GM23338 (cell line): ENCODE measurements at regions not wholly inside any gene's neighbourhood (a gene's known extent, or its start where the extent isn't known, plus 50 kb on each side); places are given as distances from the start of the nearest gene placed in this dataset.

Experiments used
- ATAC-seq: fragments of 200-7000 bp; cut with Tn5 transposase; 3 replicates; pipeline ENCODE4 v1.9.1; 2020
- DNase-seq: peaks from one replicate; pipeline ENCODE4 v3.0.0-alpha.2; 2015; ENCODE audit warnings: low spot score
- H2AFZ ChIP-seq: fragments of 200-600 bp; sonication (generic); 2 replicates; pipeline ENCODE4 v1.8.0; 2016; ENCODE audit warnings: antibody characterized with exemption, mild to moderate bottlenecking, moderate library complexity
- H3F3A ChIP-seq: fragments of 200-600 bp; sonication (generic); replicated peaks from 2 replicates; pipeline ENCODE4 v1.8.0; 2017; ENCODE audit warnings: antibody characterized with exemption, mixed run types, low read depth
- H3K27ac ChIP-seq: fragments of 200-600 bp; sonication (generic); 2 replicates; pipeline ENCODE4 v1.6.1; 2016; ENCODE audit warnings: low read depth
- H3K27me3 ChIP-seq: fragments of 200-600 bp; sonication (generic); 2 replicates; pipeline ENCODE4 v1.8.0; 2016; ENCODE audit warnings: mild to moderate bottlenecking, mixed run types, moderate library complexity; ENCODE audit not compliant: insufficient read depth
- H3K36me3 ChIP-seq: fragments of 200-600 bp; sonication (generic); 2 replicates; pipeline ENCODE4 v1.8.0; 2016; ENCODE audit warnings: mild to moderate bottlenecking; ENCODE audit not compliant: insufficient read depth
- H3K4me1 ChIP-seq: fragments of 200-600 bp; sonication (generic); 2 replicates; pipeline ENCODE4 v1.8.0; 2016; ENCODE audit warnings: mild to moderate bottlenecking, moderate library complexity; ENCODE audit not compliant: insufficient read depth
- H3K4me2 ChIP-seq: fragments of 200-600 bp; sonication (generic); 2 replicates; pipeline ENCODE4 v1.7.1; 2017; ENCODE audit warnings: mixed run types
- H3K4me3 ChIP-seq: fragments of 200-600 bp; sonication (generic); 2 replicates; pipeline ENCODE4 v1.6.1; 2016; ENCODE audit warnings: mixed run types
- H3K79me2 ChIP-seq: fragments of 200-600 bp; sonication (generic); replicated peaks from 2 replicates; pipeline ENCODE4 v1.8.0; 2017; ENCODE audit warnings: mild to moderate bottlenecking; ENCODE audit not compliant: insufficient read depth
- H3K9me2 ChIP-seq: fragments of 200-600 bp; sonication (generic); 2 replicates; pipeline ENCODE4 v1.8.0; 2017; ENCODE audit not compliant: insufficient read depth
- H4K20me1 ChIP-seq: fragments of 200-600 bp; sonication (generic); replicated peaks from 2 replicates; pipeline ENCODE4 v1.8.0; 2017; ENCODE audit warnings: mild to moderate bottlenecking; ENCODE audit not compliant: insufficient read depth
- H3K27ac Mint-ChIP-seq: 2 replicates; pipeline ENCODE4 v1.8.0; 2020; ENCODE audit warnings: inconsistent platforms, mild to moderate bottlenecking, moderate library complexity, mixed read lengths
- H3K27me3 Mint-ChIP-seq: 3 replicates; pipeline ENCODE4 v1.8.0; 2022; ENCODE audit warnings: low read depth, mild to moderate bottlenecking, moderate library complexity, mixed read lengths, inconsistent platforms; ENCODE audit not compliant: insufficient read depth, poor library complexity
- H3K36me3 Mint-ChIP-seq: 3 replicates; pipeline ENCODE4 v1.8.0; 2021; ENCODE audit warnings: low read depth, mild to moderate bottlenecking, inconsistent platforms, moderate library complexity, mixed read lengths
- H3K4me1 Mint-ChIP-seq: 3 replicates; pipeline ENCODE4 v1.8.0; 2020; ENCODE audit warnings: mild to moderate bottlenecking, inconsistent platforms, mixed read lengths
- H3K4me3 Mint-ChIP-seq: 3 replicates; pipeline ENCODE4 v1.8.0; 2021; ENCODE audit warnings: moderate library complexity, mild to moderate bottlenecking, inconsistent platforms, mixed read lengths
- H3K9me3 Mint-ChIP-seq: 3 replicates; pipeline ENCODE4 v1.8.0; 2020; ENCODE audit warnings: moderate library complexity, mild to moderate bottlenecking, inconsistent platforms, mixed read lengths
- CTCF ChIP-seq, 2 experiments: fragments of 200-600 bp in 1 of 2; sonication (generic) in 1 of 2; conservative IDR thresholded peaks; 2 replicates each; pipeline versions ENCODE4 v1.5.1 to v1.6.1; 2016 to 2017; ENCODE audit warnings: antibody characterized with exemption in 2 of 2, low read depth in 2 of 2, mild to moderate bottlenecking in 2 of 2, moderate library complexity in 1 of 2
- ETS1 ChIP-seq: IDR thresholded peaks from 2 replicates; pipeline ENCODE4 v1.6.1; 2016; ENCODE audit warnings: antibody characterized with exemption
- EZH2 ChIP-seq: fragments of 200-600 bp; sonication (generic); IDR thresholded peaks from one replicate; pipeline ENCODE4 v1.8.0; 2017; ENCODE audit warnings: antibody characterized with exemption, mild to moderate bottlenecking, low read depth; ENCODE audit not compliant: unreplicated experiment
- EZH2phosphoT487 ChIP-seq: fragments of 200-600 bp; sonication (generic); IDR thresholded peaks from one replicate; pipeline ENCODE4 v1.8.1; 2018; ENCODE audit warnings: antibody characterized with exemption; ENCODE audit not compliant: unreplicated experiment
- JUNB ChIP-seq: IDR thresholded peaks from one replicate; pipeline ENCODE4 v1.6.1; 2016; ENCODE audit warnings: antibody characterized with exemption; ENCODE audit not compliant: unreplicated experiment
- NANOG ChIP-seq: IDR thresholded peaks from 2 replicates; pipeline ENCODE4 v1.6.1; 2016; ENCODE audit warnings: antibody characterized with exemption, borderline replicate concordance
- POLR2AphosphoS5 ChIP-seq: IDR thresholded peaks from 2 replicates; pipeline ENCODE4 v1.6.1; 2016; ENCODE audit warnings: antibody characterized with exemption, low read depth
- REST ChIP-seq: IDR thresholded peaks from one replicate; pipeline ENCODE4 v1.6.1; 2018; ENCODE audit warnings: antibody characterized with exemption; ENCODE audit not compliant: unreplicated experiment
- STAT1 ChIP-seq: IDR thresholded peaks from one replicate; pipeline ENCODE4 v1.6.1; 2016; ENCODE audit warnings: antibody characterized with exemption; ENCODE audit not compliant: unreplicated experiment
- ZNF114 ChIP-seq: fragments of 250-450 bp; sonication (Bioruptor Pico); IDR thresholded peaks from 2 replicates; pipeline ENCODE4 v1.5.0; 2020; ENCODE audit warnings: mild to moderate bottlenecking, moderate library complexity
- ZNF331 ChIP-seq: fragments of 250-450 bp; sonication (Bioruptor Pico); IDR thresholded peaks from 2 replicates; pipeline ENCODE4 v1.5.0; 2020; ENCODE audit warnings: low read depth, mild to moderate bottlenecking, moderate library complexity
- ZNF462 ChIP-seq: fragments of 250-450 bp; sonication (Bioruptor Pico); IDR thresholded peaks from 2 replicates; pipeline ENCODE4 v1.5.0; 2020; ENCODE audit warnings: mild to moderate bottlenecking, moderate library complexity

- no peaks in the 10 kb centered on the region for H3K79me2 ChIP-seq
- H4K20me1 ChIP-seq, result no peaks in the 10 kb centered on the region
- Mint-ChIP-seq H3K9me3 (no peaks in the 10 kb centered on the region), H3K4me1 (no peaks in the 10 kb centered on the region), H3K36me3 (no peaks in the 10 kb centered on the region), H3K27ac (no peak overlapping the region), H3K4me3 (no peak overlapping the region), H3K27me3 (peaks cover 4% of the 10 kb centered on the region)
- no peaks in the 10 kb centered on the region; the same call in none of the 2 replicates for H3K9me2 ChIP-seq
- H3K4me2 ChIP-seq, result no peak overlapping the region
- no peaks in the 10 kb centered on the region for H3K36me3 ChIP-seq
- no peak overlapping the region for H3K27ac ChIP-seq
- H3F3A ChIP-seq, result no peaks in the 10 kb centered on the region
- DNase-seq, result no peak
- no peak overlapping the region for H2AFZ ChIP-seq
- no peaks in the 10 kb centered on the region for H3K4me1 ChIP-seq
- TF ChIP-seq EZH2phosphoT487 (no peak), REST (no peak), STAT1 (no peak), POLR2AphosphoS5 (no peak), JUNB (no peak), CTCF (conservative IDR thresholded peaks at IDR 0.05; ENCODE audit: low read depth in 2 of 2) (no peak), EZH2 (no peak), ZNF462 (CRISPR knock-in tag) (no peak), NANOG (no peak), ZNF114 (CRISPR knock-in tag) (no peak), ETS1 (no peak), ZNF331 (CRISPR knock-in tag) (no peak)
- no peak overlapping the region for H3K4me3 ChIP-seq
- H3K27me3 ChIP-seq, result no peaks in the 10 kb centered on the region
- ATAC-seq, result no peak
These were observed 161.7 kb downstream of the TSN start for GRCh38 chr2:121917143-121917542.
